Adrenal gland (tissue), 9 donors: ENCODE measurements at regions not wholly inside any gene's neighbourhood (a gene's known extent, or its start where the extent isn't known, plus 50 kb on each side); places are given as distances from the start of the nearest gene placed in this dataset.

Experiments used
- DNase-seq, 7 donors: peaks; one replicate each; pipeline ENCODE4 v3.0.0-alpha.2; 2019 to 2020
- H3K27ac ChIP-seq, 5 donors: fragments of 200-600 bp; sonication (generic) in 4 of 5; 1 replicate in 3 of 5; 2 replicates in 2 of 5; pipeline versions ENCODE4 v1.5.1 to v1.8.0; 2016 to 2020; ENCODE audit warnings: mild to moderate bottlenecking in 1 of 5
- H3K27me3 ChIP-seq: fragments of 200-600 bp; 2 replicates; pipeline ENCODE4 v1.8.0; 2021
- H3K36me3 ChIP-seq, 2 donors: fragments of 200-600 bp; replicated peaks in 1 of 2; 1 replicate in 1 of 2; 2 replicates in 1 of 2; pipeline versions ENCODE4 v1.5.1 to v1.8.0; 2018 to 2022
- H3K4me1 ChIP-seq, 2 donors: fragments of 200-600 bp; replicated peaks in 1 of 2; 1 replicate in 1 of 2; 2 replicates in 1 of 2; pipeline versions ENCODE4 v1.5.1 to v1.8.0; 2018 to 2021
- H3K4me3 ChIP-seq, 4 donors: fragments of 200-600 bp; sonication (generic) in 3 of 4; one replicate each; pipeline ENCODE4 v1.5.1; 2016 to 2018
- H3K9me3 ChIP-seq, 3 donors: fragments of 200-600 bp; sonication (generic) in 1 of 3; replicated peaks in 1 of 3; 1 replicate in 2 of 3; 2 replicates in 1 of 3; pipeline versions ENCODE4 v1.5.1 to v1.8.0; 2016 to 2021
- CTCF ChIP-seq, 6 experiments: fragments of 450-650 bp in 4 of 6; fragments of 200-600 bp in 2 of 6; sonication (generic) in 1 of 6; IDR thresholded peaks; 1 replicate in 5 of 6; 2 replicates in 1 of 6; pipeline versions ENCODE4 v1.5.1 to v1.8.0; 2016 to 2021; ENCODE audit warnings: antibody characterized with exemption in 6 of 6, mild to moderate bottlenecking in 2 of 6, moderate library complexity in 1 of 6
- POLR2A ChIP-seq, 2 donors: fragments of 450-650 bp; IDR thresholded peaks; one replicate each; pipeline ENCODE4 v1.6.1; 2017; ENCODE audit warnings: antibody characterized with exemption in 2 of 2, mild to moderate bottlenecking in 2 of 2, moderate library complexity in 1 of 2
- WGBS, 4 donors: extraction: QIAGEN DNeasy Blood & Tissue Kit in 2 of 4; methylation state at CpG; one replicate each; pipeline versions ENCODE4 v1.1.5 to v1.1.7; 2013 to 2017; 5-methylcytosine and 5-hydroxymethylcytosine counted together
- intact Hi-C, 2 donors: fragments of 100-400 bp; cut with DNase I; formaldehyde crosslinking; loops; one replicate each; pipeline versions ENCODE4 v1.14.1 to v1.15.0; 2022 to 2023
- donor health status: healthy with polysubstance abuse.
- donor health status: Bipolar disorder and iron deficiency.
- donor health status: DM: yes; HTN: yes; CAD: no.
- donor health status: DM: no; HTN: no; CAD: no.
- donor health status: DM: no; HTN: no; CAD: no.

GRCh38 chr18:66156946-66157687, 406.3 kb downstream of the CDH7 start:
- Histone ChIP-seq H3K4me3 (no peak overlapping the region), H3K4me1 (peaks cover 0 to 3% of the 10 kb centered on the region in 2 donors), H3K36me3 (no peaks in the 10 kb centered on the region), H3K27me3 (no peaks in the 10 kb centered on the region), H3K27ac (no peak overlapping the region), H3K9me3 (no peaks in the 10 kb centered on the region)
- intact Hi-C loops: no loop called here
- DNase-seq: no peak
- TF ChIP-seq POLR2A (IDR thresholded peaks at IDR 0.05) (no peak), CTCF (IDR thresholded peaks at IDR 0.05) (no peak)

GRCh38 chr18:66150650-66151049, 399.8 kb downstream of the CDH7 start:
- intact Hi-C loops: no loop called here

GRCh38 chr18:66143029-66143428, 392.2 kb downstream of the CDH7 start:
- WGBS, 4 donors: 71 to 77% (median 75%) methylated on average over 2 of the region's 2 CpGs
- H3K9me3 ChIP-seq: peaks cover 0 to 6% (median 0%) of the 10 kb centered on the region in 3 donors
- no peaks in the 10 kb centered on the region for H3K36me3 ChIP-seq
- TF ChIP-seq CTCF (IDR thresholded peaks at IDR 0.05) (no peak), POLR2A (IDR thresholded peaks at IDR 0.05) (no peak)
- H3K4me1 ChIP-seq: no peaks in the 10 kb centered on the region
- intact Hi-C loops: no loop called here
- DNase-seq: no peak
- H3K27ac ChIP-seq: no peak overlapping the region
- H3K4me3 ChIP-seq: no peak overlapping the region
- no peaks in the 10 kb centered on the region for H3K27me3 ChIP-seq

More at GRCh38 chr18:66150650-66151049, 399.8 kb downstream of the CDH7 start:
- Histone ChIP-seq H3K36me3 (no peaks in the 10 kb centered on the region), H3K9me3 (peaks cover 0 to 6% (median 0%) of the 10 kb centered on the region in 3 donors), H3K4me3 (no peak overlapping the region), H3K27me3 (no peaks in the 10 kb centered on the region), H3K4me1 (no peaks in the 10 kb centered on the region), H3K27ac (no peak overlapping the region)
- TF ChIP-seq POLR2A (IDR thresholded peaks at IDR 0.05) (no peak), CTCF (IDR thresholded peaks at IDR 0.05) (no peak)
- 76 to 87% (median 81%) methylated on average over 1 of the region's 1 CpG for WGBS, 4 donors
- DNase-seq: no peak

DNA sequence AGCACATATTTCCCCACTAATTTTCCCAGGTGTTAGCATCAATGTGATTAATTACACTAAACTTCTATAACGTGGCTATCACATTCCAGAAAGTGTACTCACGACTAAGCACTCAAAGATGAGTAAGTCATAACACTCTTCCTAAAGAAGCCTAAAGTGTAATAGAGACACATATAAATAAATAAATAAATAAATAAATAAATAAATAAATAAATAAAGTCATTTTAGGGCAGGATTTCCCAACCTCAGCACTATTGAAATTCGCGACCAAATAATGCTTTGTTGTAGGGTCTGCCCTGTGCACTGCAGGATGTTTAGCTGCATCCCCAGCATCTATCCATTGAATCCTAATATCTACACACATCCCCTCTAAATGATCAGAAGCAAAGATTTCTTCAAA, 390.9 kb downstream of the CDH7 start:
- Histone ChIP-seq H3K27me3 (no peaks in the 10 kb centered on the region), H3K27ac (no peak overlapping the region), H3K9me3 (peaks cover 0 to 6% (median 0%) of the 10 kb centered on the region in 3 donors), H3K36me3 (no peaks in the 10 kb centered on the region), H3K4me3 (no peak overlapping the region), H3K4me1 (no peaks in the 10 kb centered on the region)
- DNase-seq: no peak
- intact Hi-C loops: no loop called here
- WGBS, 4 donors: 75 to 85% (median 82%) methylated on average over 4 of the region's 4 CpGs
- TF ChIP-seq CTCF (IDR thresholded peaks at IDR 0.05) (no peak), POLR2A (IDR thresholded peaks at IDR 0.05) (no peak)
